K562 (cell line): ENCODE measurements at regions not wholly inside any gene's neighbourhood (a gene's known extent, or its start where the extent isn't known, plus 50 kb on each side); places are given as distances from the start of the nearest gene placed in this dataset.

Experiments used
- ATAC-seq: fragments of 200-7000 bp; cut with Tn5 transposase; 3 replicates; pipeline ENCODE4 v1.9.1; 2020; ENCODE audit warnings: moderate library complexity
- BruUV-seq: library from RNA; stranded (reverse); fragments of 400-500 nt; replicated peaks from 2 replicates; lab custom pipeline; 2021; lab: Mats Ljungman, UMichigan
- CTCF ChIA-PET: fragments of 300-600 bp; formaldehyde crosslinking; extraction: SDS; loops from one replicate; lab custom pipeline; 2021; ENCODE audit warnings: low intra/inter-chr PET ratio; lab: Yijun Ruan, JAX
- POLR2A ChIA-PET: fragments of 300-600, 350-650 bp; sonication (Branson Sonifier 250); formaldehyde crosslinking; extraction: SDS; loops from one replicate; lab custom pipeline; 2021; ENCODE audit warnings: antibody characterized with exemption, inconsistent platforms; lab: Yijun Ruan, JAX
- DNase-seq, 4 experiments: peaks; one replicate each; pipeline versions ENCODE4 v3.0.0 to v3.0.0-alpha.2; 2011 to 2018; ENCODE audit warnings: low spot score in 3 of 4, mixed read lengths in 3 of 4; ENCODE audit errors: extremely low read depth in 1 of 4
- FAIRE-seq: peaks from 2 replicates; lab custom pipeline; 2011; peaks lifted over from hg19 to GRCh38; lab: Jason Lieb, UNC
- H2AFZ ChIP-seq: 2 replicates; pipeline ENCODE4 v1.6.0; 2011; ENCODE audit warnings: low read depth, low read length, control low read depth, inconsistent platforms
- H3K27ac ChIP-seq: fragments of 200-600 bp; 3 replicates; pipeline ENCODE4 v1.8.0; 2011; ENCODE audit warnings: low read depth, mild to moderate bottlenecking, control low read depth, inconsistent platforms, low read length, moderate library complexity, mixed read lengths; ENCODE audit errors: extremely low read depth
- H3K27me3 ChIP-seq, 2 experiments: fragments of 300-600 bp in 1 of 2; 2 replicates in 1 of 2; 3 replicates in 1 of 2; pipeline versions ENCODE4 v1.6.0 to v1.8.0; 2011; ENCODE audit warnings: inconsistent platforms in 2 of 2, low read length in 2 of 2, mild to moderate bottlenecking in 1 of 2, mixed read lengths in 1 of 2, moderate library complexity in 1 of 2; ENCODE audit not compliant: control insufficient read depth in 2 of 2, insufficient read depth in 2 of 2
- H3K36me3 ChIP-seq: fragments of 300-600 bp; 3 replicates; pipeline ENCODE4 v1.8.0; 2011; ENCODE audit warnings: mild to moderate bottlenecking, low read length, inconsistent platforms; ENCODE audit not compliant: control insufficient read depth, insufficient read depth
- H3K4me1 ChIP-seq, 2 experiments: fragments of 200-600 bp in 1 of 2; replicated peaks in 1 of 2; 2 replicates in 1 of 2; 3 replicates in 1 of 2; pipeline versions ENCODE4 v1.5.1 to v1.8.0; 2011; ENCODE audit warnings: inconsistent platforms in 2 of 2, low read length in 2 of 2, mild to moderate bottlenecking in 1 of 2, mixed read lengths in 1 of 2, moderate library complexity in 1 of 2; ENCODE audit not compliant: control insufficient read depth in 2 of 2, insufficient read depth in 2 of 2
- H3K4me2 ChIP-seq: 2 replicates; pipeline ENCODE4 v1.6.1; 2011; ENCODE audit warnings: low read length, control low read depth, inconsistent platforms, mixed read lengths; ENCODE audit not compliant: insufficient read depth
- H3K4me3 ChIP-seq: fragments of 200-600 bp; sonication (generic), shearing (Covaris generic); 2 replicates; pipeline ENCODE4 v1.5.1; 2016; ENCODE audit warnings: control low read depth, inconsistent platforms
- H3K79me2 ChIP-seq: fragments of 200-600 bp; 3 replicates; pipeline ENCODE4 v1.8.0; 2011; ENCODE audit warnings: low read length, inconsistent platforms; ENCODE audit not compliant: control insufficient read depth, insufficient read depth
- H3K9ac ChIP-seq, 2 experiments: 2 replicates each; pipeline versions ENCODE4 v1.6.0 to v1.6.1; 2011; ENCODE audit warnings: low read depth in 2 of 2, low read length in 2 of 2, control low read depth in 1 of 2, inconsistent platforms in 1 of 2, mild to moderate bottlenecking in 1 of 2, mixed read lengths in 1 of 2; ENCODE audit not compliant: insufficient read depth in 1 of 2
- H3K9me1 ChIP-seq: one replicate; pipeline ENCODE4 v1.6.0; 2011; ENCODE audit warnings: inconsistent platforms, mild to moderate bottlenecking, low read length, moderate library complexity; ENCODE audit not compliant: control insufficient read depth, insufficient read depth
- H3K9me3 ChIP-seq: replicated peaks from 2 replicates; pipeline ENCODE4 v1.5.1; 2011; ENCODE audit warnings: low read depth, low read length, inconsistent platforms; ENCODE audit not compliant: control insufficient read depth, insufficient read depth
- H4K20me1 ChIP-seq: replicated peaks from 2 replicates; pipeline ENCODE4 v1.6.1; 2011; ENCODE audit warnings: low read length, inconsistent platforms, mixed read lengths; ENCODE audit not compliant: control insufficient read depth, insufficient read depth
- AFF1 ChIP-seq, 2 experiments: fragments of 450-650 bp; IDR thresholded peaks; 2 replicates each; pipeline ENCODE4 v1.6.1; 2018; ENCODE audit warnings: mild to moderate bottlenecking in 2 of 2, low read depth in 1 of 2; ENCODE audit not compliant: partially characterized antibody in 2 of 2
- BRF2 ChIP-seq: IDR thresholded peaks from 3 replicates; pipeline ENCODE4 v1.6.1; 2011; ENCODE audit warnings: borderline replicate concordance, mild to moderate bottlenecking; ENCODE audit not compliant: insufficient read length, insufficient read depth
- CREM ChIP-seq: IDR thresholded peaks from 2 replicates; pipeline ENCODE4 v1.6.1; 2014; ENCODE audit warnings: antibody characterized with exemption, low read depth
- MEIS2 ChIP-seq: fragments of 450-650 bp; IDR thresholded peaks from 2 replicates; pipeline ENCODE4 v1.6.1; 2014; ENCODE audit warnings: mild to moderate bottlenecking; ENCODE audit not compliant: partially characterized antibody
- RUNX1 ChIP-seq: sonication (generic); IDR thresholded peaks from 2 replicates; pipeline ENCODE4 v1.6.1; 2016; ENCODE audit warnings: antibody characterized with exemption, low read depth
- XRCC3 ChIP-seq: fragments of 450-650 bp; IDR thresholded peaks from 2 replicates; pipeline ENCODE4 v1.6.1; 2017; ENCODE audit warnings: mild to moderate bottlenecking, moderate library complexity
- ZBTB7A ChIP-seq: IDR thresholded peaks from 2 replicates; pipeline ENCODE4 v1.6.1; 2011; ENCODE audit warnings: low read depth, mild to moderate bottlenecking, low read length, moderate library complexity, borderline replicate concordance; ENCODE audit not compliant: control insufficient read depth
- ZFP30 ChIP-seq: fragments of 250-450 bp; sonication (Bioruptor Pico); IDR thresholded peaks from 2 replicates; pipeline ENCODE4 v1.8.0; 2022; ENCODE audit warnings: moderate library complexity, mild to moderate bottlenecking, inconsistent platforms, borderline replicate concordance
- ZKSCAN8 ChIP-seq: fragments of 200-800 bp; sonication (Bioruptor generic); IDR thresholded peaks from 2 replicates; pipeline ENCODE4 v1.6.1; 2016; ENCODE audit warnings: missing genetic modification characterization, missing compliant biosample characterization
- ZNF277 ChIP-seq: fragments of 250-450 bp; sonication (Bioruptor Pico); IDR thresholded peaks from 2 replicates; pipeline ENCODE4 v1.8.0; 2022; ENCODE audit warnings: inconsistent platforms, mild to moderate bottlenecking, moderate library complexity, borderline replicate concordance
- ZNF280B ChIP-seq: fragments of 250-450 bp; sonication (Bioruptor Pico); IDR thresholded peaks from 2 replicates; pipeline ENCODE4 v1.5.1; 2021; ENCODE audit warnings: mild to moderate bottlenecking
- ZNF668 ChIP-seq: fragments of 250-450 bp; sonication (Bioruptor Pico); IDR thresholded peaks from 2 replicates; pipeline ENCODE4 v1.8.0; 2022; ENCODE audit warnings: mild to moderate bottlenecking, inconsistent platforms
- ZNF695 ChIP-seq: fragments of 450-650 bp; formaldehyde crosslinking; IDR thresholded peaks from 2 replicates; pipeline ENCODE4 v1.4.0; 2020; ENCODE audit warnings: mild to moderate bottlenecking, moderate library complexity
- ZSCAN32 ChIP-seq: fragments of 450-650 bp; formaldehyde crosslinking; IDR thresholded peaks from 2 replicates; pipeline ENCODE4 v1.4.0; 2020; ENCODE audit warnings: mild to moderate bottlenecking, moderate library complexity
- WGBS: fragments of 100-300 bp; shearing (Covaris generic); methylation state at CpG from one replicate; pipeline ENCODE4 v1.1.6; 2016; ENCODE audit warnings: low coverage, mixed read lengths; ENCODE audit not compliant: insufficient coverage; ENCODE audit errors: missing lambda C conversion rate; 5-methylcytosine and 5-hydroxymethylcytosine counted together
- in situ Hi-C: fragments of 300-500 bp; cut with MboI; formaldehyde crosslinking; loops from 4 replicates; pipeline ENCODE4 v1.15.0; 2018; ENCODE audit warnings: inconsistent platforms, mixed read lengths
- intact Hi-C: fragments of 100-400 bp; cut with micrococcal nuclease; formaldehyde crosslinking; loops from 2 replicates; pipeline ENCODE4 v1.14.2; 2022

- Histone ChIP-seq H3K4me1 (no peaks in the 10 kb centered on the region), H3K4me2 (no peak overlapping the region), H3K9ac (no peak overlapping the region), H3K4me3 (no peak overlapping the region), H3K27ac (no peak overlapping the region), H3K9me1 (no peaks in the 10 kb centered on the region), H3K79me2 (no peaks in the 10 kb centered on the region), H4K20me1 (no peaks in the 10 kb centered on the region; the same call in 1 of the 2 replicates), H3K36me3 (no peaks in the 10 kb centered on the region), H3K27me3 (peaks cover 0 to 20% of the 10 kb centered on the region in 2 experiments; a peak in 2 of 5 replicates), H2AFZ (no peak overlapping the region), H3K9me3 (no peaks in the 10 kb centered on the region)
- intact Hi-C loops (no loop called here), in situ Hi-C loops (no loop called here)
- CTCF ChIA-PET, result no interaction called here
- under 1% methylated on average over 13 of the region's 13 CpGs for WGBS
- no TSS peak for BruUV-seq
- ATAC-seq, result no peak
- no peak for FAIRE-seq
- no peak for DNase-seq
- POLR2A ChIA-PET, result no interaction called here
- TF ChIP-seq ZKSCAN8 (CRISPR knock-in tag), result no peak
- TF ChIP-seq ZNF695 (CRISPR knock-in tag), result no peak
- no peak for TF ChIP-seq BRF2
- TF ChIP-seq ZFP30, result no peak
- no peak for TF ChIP-seq ZNF280B (CRISPR knock-in tag)
- TF ChIP-seq AFF1 (IDR thresholded peaks at IDR 0.05; ENCODE audit: low read depth in 1 of 2, partially characterized antibody in 2 of 2), result no peak
- no peak for TF ChIP-seq ZNF277 (CRISPR knock-in tag)
- TF ChIP-seq CREM, result no peak
- no peak for TF ChIP-seq RUNX1
- TF ChIP-seq MEIS2, result no peak
- TF ChIP-seq XRCC3, result no peak
- TF ChIP-seq ZBTB7A, result no peak
- no peak for TF ChIP-seq ZNF668 (CRISPR knock-in tag)
- no peak for TF ChIP-seq ZSCAN32 (CRISPR knock-in tag)
These were observed 154.4 kb upstream of the TWIST2 start for GRCh38 chr2:238693337-238694093.
